ENCODE measurements at regions not wholly inside any gene's neighbourhood (a gene's known extent, or its start where the extent isn't known, plus 50 kb on each side); places are given as distances from the start of the nearest gene placed in this dataset.

GRCh38 chr2:238634701-238635357 is 208.1 kb downstream of the ASB1 start:
- no peak for DNase-seq
- Histone ChIP-seq H3K36me3 (no peaks in the 10 kb centered on the region), H3K27me3 (peaks cover 13% of the 10 kb centered on the region; the same call in 1 of the 2 replicates), H3K4me3 (no peak overlapping the region), H3K4me1 (no peaks in the 10 kb centered on the region), H3K9me3 (replicated peaks) (no peaks in the 10 kb centered on the region), H3K27ac (no peak overlapping the region)

- H3K9me3 ChIP-seq (replicated peaks) = no peaks in the 10 kb centered on the region
- no peaks in the 10 kb centered on the region for H3K36me3 ChIP-seq
- no peaks in the 10 kb centered on the region for H3K4me1 ChIP-seq
- DNase-seq = no peak
- no peak overlapping the region for H3K4me3 ChIP-seq
- peaks cover 13% of the 10 kb centered on the region; the same call in 1 of the 2 replicates for H3K27me3 ChIP-seq
- no peak overlapping the region for H3K27ac ChIP-seq
Observed at GRCh38 chr2:238635647-238636051, 208.9 kb downstream of the ASB1 start.

- Histone ChIP-seq H3K27ac (no peak overlapping the region), H3K27me3 (peaks cover 13% of the 10 kb centered on the region; the same call in 1 of the 2 replicates), H3K4me3 (no peak overlapping the region), H3K4me1 (no peaks in the 10 kb centered on the region), H3K9me3 (replicated peaks) (no peaks in the 10 kb centered on the region), H3K36me3 (no peaks in the 10 kb centered on the region)
- no peak for DNase-seq
Observed at GRCh38 chr2:238636269-238637073, 209.7 kb downstream of the ASB1 start.

- Histone ChIP-seq H3K4me3 (no peak overlapping the region), H3K36me3 (no peaks in the 10 kb centered on the region), H3K9me3 (replicated peaks) (no peaks in the 10 kb centered on the region), H3K4me1 (no peaks in the 10 kb centered on the region), H3K27ac (no peak overlapping the region), H3K27me3 (peaks cover 15% of the 10 kb centered on the region; the same call in 1 of the 2 replicates)
- DNase-seq = no peak
Observed at GRCh38 chr2:238638100-238638981, 209.5 kb upstream of the TWIST2 start.

GRCh38 chr2:238638982-238639628 is 208.8 kb upstream of the TWIST2 start:
- no peaks in the 10 kb centered on the region for H3K36me3 ChIP-seq
- H3K9me3 ChIP-seq (replicated peaks) = no peaks in the 10 kb centered on the region
- peaks cover 15% of the 10 kb centered on the region; the same call in 1 of the 2 replicates for H3K27me3 ChIP-seq
- no peaks in the 10 kb centered on the region for H3K4me1 ChIP-seq
- DNase-seq = no peak
- no peak overlapping the region for H3K4me3 ChIP-seq
- H3K27ac ChIP-seq = no peak overlapping the region

GRCh38 chr2:238640486-238640885 is 207.4 kb upstream of the TWIST2 start:
- no peak for DNase-seq
- H3K27ac ChIP-seq = no peak overlapping the region
- H3K4me3 ChIP-seq = no peak overlapping the region
- peaks cover 12% of the 10 kb centered on the region; the same call in 1 of the 2 replicates for H3K27me3 ChIP-seq
- H3K36me3 ChIP-seq = no peaks in the 10 kb centered on the region
- H3K9me3 ChIP-seq (replicated peaks) = no peaks in the 10 kb centered on the region
- no peaks in the 10 kb centered on the region for H3K4me1 ChIP-seq

GRCh38 chr2:238642973-238643372 is 204.9 kb upstream of the TWIST2 start:
- no peak overlapping the region for H3K4me3 ChIP-seq
- H3K27ac ChIP-seq = no peak overlapping the region
- H3K27me3 ChIP-seq = 0 out of 2 replicates have a peak, but pooled peaks cover 3% of the 10 kb centered on the region
- H3K9me3 ChIP-seq (replicated peaks) = no peaks in the 10 kb centered on the region
- no peaks in the 10 kb centered on the region for H3K36me3 ChIP-seq
- no peaks in the 10 kb centered on the region for H3K4me1 ChIP-seq
- no peak for DNase-seq

GRCh38 chr2:238643400-238643907 is 204.4 kb upstream of the TWIST2 start:
- Histone ChIP-seq H3K27ac (no peak overlapping the region), H3K4me3 (no peak overlapping the region)
- no peak for DNase-seq

GRCh38 chr2:238644095-238645081 is 203.5 kb upstream of the TWIST2 start:
- no peak for DNase-seq
- H3K27me3 ChIP-seq = 0 out of 2 replicates have a peak, but pooled peaks cover 3% of the 10 kb centered on the region
- H3K27ac ChIP-seq = no peak overlapping the region
- H3K36me3 ChIP-seq = no peaks in the 10 kb centered on the region
- H3K4me1 ChIP-seq = no peaks in the 10 kb centered on the region
- H3K4me3 ChIP-seq = no peak overlapping the region
- no peaks in the 10 kb centered on the region for H3K9me3 ChIP-seq (replicated peaks)

More at GRCh38 chr2:238643400-238643907, 204.4 kb upstream of the TWIST2 start:
- H3K27me3 ChIP-seq = 0 out of 2 replicates have a peak, but pooled peaks cover 3% of the 10 kb centered on the region
- H3K36me3 ChIP-seq = no peaks in the 10 kb centered on the region
- no peaks in the 10 kb centered on the region for H3K9me3 ChIP-seq (replicated peaks)
- H3K4me1 ChIP-seq = no peaks in the 10 kb centered on the region

GRCh38 chr2:238645095-238645494 is 202.8 kb upstream of the TWIST2 start:
- Histone ChIP-seq H3K4me3 (no peak overlapping the region), H3K4me1 (no peaks in the 10 kb centered on the region), H3K9me3 (replicated peaks) (no peaks in the 10 kb centered on the region), H3K27me3 (0 out of 2 replicates have a peak, but pooled peaks cover 3% of the 10 kb centered on the region), H3K27ac (no peak overlapping the region), H3K36me3 (no peaks in the 10 kb centered on the region)
- DNase-seq = no peak

GRCh38 chr2:238645716-238646115 is 202.2 kb upstream of the TWIST2 start:
- no peak for DNase-seq
- H3K36me3 ChIP-seq = no peaks in the 10 kb centered on the region
- no peak overlapping the region for H3K4me3 ChIP-seq
- H3K9me3 ChIP-seq (replicated peaks) = no peaks in the 10 kb centered on the region
- H3K4me1 ChIP-seq = no peaks in the 10 kb centered on the region
- H3K27ac ChIP-seq = no peak overlapping the region
- 0 out of 2 replicates have a peak, but pooled peaks cover 3% of the 10 kb centered on the region for H3K27me3 ChIP-seq

GRCh38 chr2:238646281-238646680 is 201.6 kb upstream of the TWIST2 start:
- Histone ChIP-seq H3K36me3 (no peaks in the 10 kb centered on the region), H3K4me1 (no peaks in the 10 kb centered on the region), H3K27ac (no peak overlapping the region), H3K4me3 (no peak overlapping the region), H3K9me3 (replicated peaks) (no peaks in the 10 kb centered on the region), H3K27me3 (0 out of 2 replicates have a peak, but pooled peaks cover 3% of the 10 kb centered on the region)
- no peak for DNase-seq

- DNase-seq = no peak
- no peaks in the 10 kb centered on the region for H3K4me1 ChIP-seq
- no peaks in the 10 kb centered on the region for H3K9me3 ChIP-seq (replicated peaks)
- H3K27ac ChIP-seq = no peak overlapping the region
- H3K27me3 ChIP-seq = 0 out of 2 replicates have a peak, but pooled peaks cover 3% of the 10 kb centered on the region
- no peak overlapping the region for H3K4me3 ChIP-seq
- no peaks in the 10 kb centered on the region for H3K36me3 ChIP-seq
Observed at GRCh38 chr2:238646803-238647202, 201.1 kb upstream of the TWIST2 start.
